22Rv1 (cell line): ENCODE measurements at regions not wholly inside any gene's neighbourhood (a gene's known extent, or its start where the extent isn't known, plus 50 kb on each side); places are given as distances from the start of the nearest gene placed in this dataset.

Experiments
- H3K27ac ChIP-seq: fragments of 450-650 bp; 2 replicates; pipeline ENCODE4 v1.5.1; 2017
- CTCF ChIP-seq: fragments of 450-650 bp; IDR thresholded peaks from 2 replicates; pipeline ENCODE4 v1.5.1; 2017; ENCODE audit warnings: mild to moderate bottlenecking
- ZFX ChIP-seq: fragments of 450-650 bp; IDR thresholded peaks from 2 replicates; pipeline ENCODE4 v1.6.1; 2017; ENCODE audit warnings: antibody characterized with exemption, borderline replicate concordance

DNA sequence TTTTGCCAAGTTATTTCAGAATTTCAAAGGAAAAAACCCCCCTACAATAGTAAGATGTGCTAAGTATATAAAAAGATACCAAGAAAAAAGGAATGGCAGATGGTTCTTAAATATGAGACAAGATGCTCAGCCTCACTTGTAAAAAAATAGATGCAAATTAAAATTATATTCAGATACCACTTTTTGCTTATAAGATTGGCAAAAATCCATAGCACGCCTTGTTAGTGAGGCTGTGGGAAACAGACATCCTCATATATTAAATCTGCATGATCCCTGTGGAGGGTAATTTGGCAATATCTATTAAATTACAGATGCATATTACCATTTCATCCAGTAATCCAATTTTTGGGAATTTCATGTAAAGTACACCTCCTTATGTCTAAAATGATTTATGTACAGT lies 62.5 kb upstream of the PDHA1 start:
- H3K27ac ChIP-seq = no peak overlapping the region
- TF ChIP-seq CTCF (no peak), ZFX (no peak)

DNA sequence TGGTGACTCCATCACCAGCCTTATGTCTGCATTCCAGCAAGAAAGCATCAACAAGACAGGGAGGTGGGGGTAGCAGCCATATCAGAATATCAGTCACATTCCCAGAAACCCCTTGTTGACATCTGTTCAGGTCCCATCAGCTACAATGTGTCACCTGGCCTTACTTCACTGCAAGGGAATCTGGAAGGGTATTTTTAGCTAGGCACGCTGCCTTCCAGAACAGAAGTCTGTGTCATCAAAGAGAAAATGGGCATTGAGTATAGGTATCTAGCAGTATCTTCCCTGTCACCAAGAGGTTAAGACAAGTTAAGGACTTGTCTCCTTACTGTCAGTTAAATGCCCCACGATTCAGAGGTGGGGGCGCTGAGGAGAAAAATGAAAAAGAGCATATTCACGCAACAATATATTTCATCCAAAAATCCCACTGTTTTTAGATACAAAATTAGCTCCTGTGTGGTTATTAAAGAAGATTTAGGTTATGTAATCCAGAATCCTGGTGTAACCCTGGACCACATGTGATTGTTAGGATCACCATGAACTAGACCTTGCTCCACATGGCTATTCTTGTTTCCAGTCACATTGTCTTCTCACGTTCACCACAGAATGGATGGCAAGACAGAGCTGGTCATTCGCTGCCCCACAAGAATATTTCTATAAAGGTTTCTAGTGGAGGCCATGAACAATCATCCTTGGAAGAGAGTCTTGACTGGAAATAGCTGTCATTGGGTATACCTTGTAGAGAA lies 60.0 kb upstream of the PDHA1 start:
- no peak overlapping the region for H3K27ac ChIP-seq
- TF ChIP-seq CTCF = no peak
- TF ChIP-seq ZFX = no peak

GRCh38 chrX:19285857-19286256 lies 57.9 kb upstream of the PDHA1 start:
- TF ChIP-seq CTCF = no peak
- no peak for TF ChIP-seq ZFX

DNA sequence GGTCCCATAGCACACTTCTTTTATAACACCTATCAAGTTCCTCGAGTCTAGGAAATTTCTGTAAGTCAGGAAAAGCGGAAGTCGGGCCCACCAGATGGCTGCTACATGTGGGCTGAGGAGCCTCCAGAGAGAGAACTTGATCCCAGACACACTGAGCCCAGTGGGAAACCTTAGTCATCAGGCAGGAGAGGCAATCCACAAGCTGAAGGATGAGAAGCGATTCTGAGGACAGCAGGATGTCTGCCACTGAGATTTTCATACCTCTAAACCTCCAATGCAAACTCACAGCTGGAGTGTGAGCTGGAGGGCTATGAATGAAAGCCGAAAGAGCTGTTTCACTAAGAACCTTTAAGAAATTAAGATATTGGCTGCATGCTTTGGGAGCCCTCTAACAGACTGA lies 52.6 kb upstream of the PDHA1 start:
- no peak overlapping the region for H3K27ac ChIP-seq
- TF ChIP-seq ZFX (no peak), CTCF (no peak)

More at GRCh38 chrX:19285857-19286256, 57.9 kb upstream of the PDHA1 start:
- H3K27ac ChIP-seq = no peak overlapping the region

- TF ChIP-seq ZFX (no peak), CTCF (no peak)
- no peak overlapping the region for H3K27ac ChIP-seq
These were observed 50.0 kb upstream of the PDHA1 start for GRCh38 chrX:19293606-19294325.
